NCI-H460 (cell line): ENCODE measurements at regions not wholly inside any gene's neighbourhood (a gene's known extent, or its start where the extent isn't known, plus 50 kb on each side); places are given as distances from the start of the nearest gene placed in this dataset.

Source experiments
- DNase-seq: peaks from one replicate; pipeline ENCODE4 v3.0.0-alpha.2; 2016; ENCODE audit warnings: low read depth; ENCODE audit errors: extremely low read depth

- DNase-seq = no peak
Measured at GRCh38 chr18:55121397-55122170, 162.3 kb upstream of the CCDC68 start.

GRCh38 chr18:55120896-55121295, 161.6 kb upstream of the CCDC68 start:
- no peak for DNase-seq

- DNase-seq = no peak
Measured at GRCh38 chr18:55119434-55119833, 160.2 kb upstream of the CCDC68 start.

- no peak for DNase-seq
Measured at GRCh38 chr18:55119016-55119415, 159.8 kb upstream of the CCDC68 start.

GRCh38 chr18:55116863-55117262, 157.6 kb upstream of the CCDC68 start:
- no peak for DNase-seq

GRCh38 chr18:55115606-55116005, 156.3 kb upstream of the CCDC68 start:
- no peak for DNase-seq

GRCh38 chr18:55114876-55115275, 155.6 kb upstream of the CCDC68 start:
- DNase-seq = no peak

- no peak for DNase-seq
Measured at GRCh38 chr18:55113800-55114199, 154.5 kb upstream of the CCDC68 start.

- DNase-seq = no peak
Measured at GRCh38 chr18:55111271-55111670, 152.0 kb upstream of the CCDC68 start.

- no peak for DNase-seq
Measured at GRCh38 chr18:55110436-55110835, 151.2 kb upstream of the CCDC68 start.

GRCh38 chr18:55109818-55110414, 150.7 kb upstream of the CCDC68 start:
- DNase-seq = no peak

GRCh38 chr18:55106906-55107305, 147.6 kb upstream of the CCDC68 start:
- no peak for DNase-seq

GRCh38 chr18:55106466-55106865, 147.2 kb upstream of the CCDC68 start:
- DNase-seq = no peak

GRCh38 chr18:55105873-55106272, 146.6 kb upstream of the CCDC68 start:
- DNase-seq = no peak

GRCh38 chr18:55102958-55103456, 143.7 kb upstream of the CCDC68 start:
- DNase-seq = no peak

GRCh38 chr18:55102501-55102900, 143.2 kb upstream of the CCDC68 start:
- no peak for DNase-seq

GRCh38 chr18:55101458-55101824, 142.2 kb upstream of the CCDC68 start:
- DNase-seq = no peak

GRCh38 chr18:55100817-55101457, 141.7 kb upstream of the CCDC68 start:
- no peak for DNase-seq

- no peak for DNase-seq
Measured at GRCh38 chr18:55097456-55098170, 138.4 kb upstream of the CCDC68 start.

GRCh38 chr18:55096263-55096951, 137.1 kb upstream of the CCDC68 start:
- DNase-seq = peak; percentile 40

GRCh38 chr18:55095584-55095983, 136.3 kb upstream of the CCDC68 start:
- no peak for DNase-seq
